ENCODE measurements at regions not wholly inside any gene's neighbourhood (a gene's known extent, or its start where the extent isn't known, plus 50 kb on each side); places are given as distances from the start of the nearest gene placed in this dataset.

DNA sequence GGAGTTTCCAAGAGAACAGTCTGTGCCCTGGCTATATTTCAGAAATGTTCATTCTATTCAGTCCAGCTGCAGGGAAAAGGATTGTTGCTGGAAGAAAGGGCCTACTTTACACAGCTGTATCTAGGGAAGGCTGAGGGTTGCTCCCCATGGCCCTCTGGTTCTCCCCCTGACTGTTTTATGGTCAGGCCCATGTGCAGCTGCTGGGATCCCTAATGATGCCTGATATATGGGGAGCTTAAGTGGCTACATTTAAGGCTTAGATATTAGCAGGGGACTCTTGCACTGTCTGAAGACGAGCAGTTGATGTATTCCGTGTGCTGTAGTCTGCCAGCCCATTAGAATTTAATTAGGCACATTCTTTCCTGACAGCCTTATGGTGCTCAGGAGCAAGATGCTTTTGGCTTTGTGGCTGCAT, 72.0 kb downstream of the FAM43A start:
- no peak for TF ChIP-seq POLR2AphosphoS5 (IDR thresholded peaks at IDR 0.05; ENCODE audit: low read depth, low read length)
- no peak for TF ChIP-seq POLR2A (IDR thresholded peaks at IDR 0.05; ENCODE audit: low read depth, low read length)
- no peak for TF ChIP-seq SPI1 (IDR thresholded peaks at IDR 0.05; ENCODE audit: low read depth, low read length)
- TF ChIP-seq TAF1 (IDR thresholded peaks at IDR 0.05; ENCODE audit: low read depth, low read length), result no peak

All from GM12891 (cell line).